HEK293T (cell line): ENCODE measurements at regions not wholly inside any gene's neighbourhood (a gene's known extent, or its start where the extent isn't known, plus 50 kb on each side); places are given as distances from the start of the nearest gene placed in this dataset.
"Not testable (repeated sequence)": the region's sequence is repeated elsewhere in the genome, so short reads cannot be mapped to it uniquely, and the experiment has no call there.

ENCODE experiments used
- ARNT ChIP-seq: fragments of 450-650 bp; IDR thresholded peaks from 2 replicates; pipeline ENCODE4 v1.6.1; 2017; ENCODE audit warnings: mild to moderate bottlenecking
- FOXM1 ChIP-seq: fragments of 450-650 bp; IDR thresholded peaks from 2 replicates; pipeline ENCODE4 v1.6.1; 2017; ENCODE audit warnings: mild to moderate bottlenecking, borderline replicate concordance
- SUZ12 ChIP-seq: fragments of 450-650 bp; IDR thresholded peaks from 2 replicates; pipeline ENCODE4 v1.6.1; 2016; ENCODE audit warnings: mild to moderate bottlenecking
- TARDBP ChIP-seq: fragments of 450-650 bp; IDR thresholded peaks from 2 replicates; pipeline ENCODE4 v1.6.1; 2016

DNA sequence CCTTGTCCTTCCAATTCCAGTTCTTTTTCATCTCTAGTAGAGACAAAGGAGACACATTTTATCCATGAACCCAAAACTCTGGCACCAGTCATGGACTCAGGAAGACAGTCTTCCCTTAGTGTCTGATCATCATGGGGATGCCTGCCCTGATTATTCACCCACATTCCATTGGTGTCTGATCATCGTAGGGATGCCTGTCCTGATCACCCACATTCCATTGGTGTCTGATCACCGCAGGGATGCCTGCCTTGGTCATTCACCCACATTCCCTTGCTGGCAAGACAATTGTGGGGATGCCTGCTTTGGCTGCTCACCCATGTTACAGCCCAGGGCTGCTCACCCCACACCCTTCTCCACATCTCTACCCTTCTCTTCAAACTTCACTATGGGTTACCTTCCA, 136.9 kb downstream of the ZNF675 start:
- not testable (repeated sequence) for TF ChIP-seq SUZ12, FOXM1, ARNT, TARDBP
